ENCODE measurements at regions not wholly inside any gene's neighbourhood (a gene's known extent, or its start where the extent isn't known, plus 50 kb on each side); places are given as distances from the start of the nearest gene placed in this dataset.
A peak's percentile ranks its signal among the peaks of the same experiment; 100 is the strongest.

- no peak for TF ChIP-seq CTCF (conservative IDR thresholded peaks at IDR 0.05)
- Mint-ChIP-seq H3K9me3 (no peaks in the 10 kb centered on the region), H3K36me3 (no peaks in the 10 kb centered on the region), H3K27ac (no peak overlapping the region), H3K4me3 (no peak overlapping the region), H3K4me1 (ENCODE audit: unreplicated experiment) (peaks cover 18% of the 10 kb centered on the region), H3K27me3 (no peaks in the 10 kb centered on the region)
- DNase-seq (ENCODE audit: extremely low spot score, unreplicated experiment), result no peak
Measured at GRCh38 chr6:80641591-80641990, 535.1 kb downstream of the BCKDHB start.

GRCh38 chr6:80640176-80640575 is 533.7 kb downstream of the BCKDHB start:
- Mint-ChIP-seq H3K9me3 (no peaks in the 10 kb centered on the region), H3K4me3 (no peak overlapping the region), H3K36me3 (no peaks in the 10 kb centered on the region), H3K27ac (no peak overlapping the region), H3K27me3 (no peaks in the 10 kb centered on the region), H3K4me1 (ENCODE audit: unreplicated experiment) (peaks cover 18% of the 10 kb centered on the region)
- DNase-seq (ENCODE audit: extremely low spot score, unreplicated experiment), result no peak
- no peak for TF ChIP-seq CTCF (conservative IDR thresholded peaks at IDR 0.05)

- Mint-ChIP-seq H3K36me3 (no peaks in the 10 kb centered on the region), H3K27ac (peak overlapping the region; percentile 90), H3K4me1 (ENCODE audit: unreplicated experiment) (peaks cover 18% of the 10 kb centered on the region), H3K9me3 (no peaks in the 10 kb centered on the region), H3K4me3 (no peak overlapping the region), H3K27me3 (no peaks in the 10 kb centered on the region)
- no peak for DNase-seq (ENCODE audit: extremely low spot score, unreplicated experiment)
- TF ChIP-seq CTCF (conservative IDR thresholded peaks at IDR 0.05), result no peak
Measured at GRCh38 chr6:80639181-80639629, 532.7 kb downstream of the BCKDHB start.

- Mint-ChIP-seq H3K9me3 (no peaks in the 10 kb centered on the region), H3K4me3 (peak overlapping the region; percentile 13), H3K27ac (peak overlapping the region; percentile 90), H3K4me1 (ENCODE audit: unreplicated experiment) (peaks cover 18% of the 10 kb centered on the region), H3K36me3 (no peaks in the 10 kb centered on the region), H3K27me3 (no peaks in the 10 kb centered on the region)
- DNase-seq (ENCODE audit: extremely low spot score, unreplicated experiment), result no peak
- TF ChIP-seq CTCF (conservative IDR thresholded peaks at IDR 0.05), result no peak
Measured at GRCh38 chr6:80638213-80639055, 532.0 kb downstream of the BCKDHB start.

GRCh38 chr6:80637312-80637711 is 530.8 kb downstream of the BCKDHB start:
- Mint-ChIP-seq H3K27me3 (no peaks in the 10 kb centered on the region), H3K4me3 (no peak overlapping the region), H3K4me1 (ENCODE audit: unreplicated experiment) (peaks cover 18% of the 10 kb centered on the region), H3K27ac (no peak overlapping the region), H3K36me3 (no peaks in the 10 kb centered on the region), H3K9me3 (no peaks in the 10 kb centered on the region)
- DNase-seq (ENCODE audit: extremely low spot score, unreplicated experiment), result no peak
- no peak for TF ChIP-seq CTCF (conservative IDR thresholded peaks at IDR 0.05)
